ENCODE measurements at regions not wholly inside any gene's neighbourhood (a gene's known extent, or its start where the extent isn't known, plus 50 kb on each side); places are given as distances from the start of the nearest gene placed in this dataset.
"Not testable (repeated sequence)": the region's sequence is repeated elsewhere in the genome, so short reads cannot be mapped to it uniquely, and the experiment has no call there.

DNA sequence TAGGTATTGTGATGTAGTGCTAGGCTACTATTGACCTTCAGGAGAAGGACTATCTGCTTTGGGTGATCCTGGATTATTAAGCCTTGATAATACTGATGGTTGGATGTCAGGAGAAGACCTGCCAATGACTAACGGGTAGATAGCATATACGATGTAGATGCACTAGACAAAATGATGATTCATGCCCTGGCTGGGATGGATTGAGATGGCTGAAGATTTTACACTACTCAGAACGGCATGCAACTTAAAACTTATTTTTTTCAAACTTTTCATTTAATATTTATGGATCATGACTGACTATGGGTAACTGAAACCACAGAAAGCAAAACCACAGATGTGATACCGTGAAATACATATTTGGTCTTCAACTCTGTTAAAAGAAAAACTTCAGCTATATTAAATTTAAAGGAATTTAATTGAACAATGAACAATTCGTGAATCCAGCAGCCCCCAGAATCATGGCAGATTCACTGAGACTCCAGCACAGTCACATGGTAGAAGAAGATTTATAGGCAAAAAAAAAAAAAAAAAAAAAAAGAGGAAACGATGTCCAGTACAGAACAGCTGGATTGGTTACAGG is 124.6 kb upstream of the CDK13 start:
- no peak for DNase-seq (ENCODE audit: low read depth in 2 of 2)

DNA sequence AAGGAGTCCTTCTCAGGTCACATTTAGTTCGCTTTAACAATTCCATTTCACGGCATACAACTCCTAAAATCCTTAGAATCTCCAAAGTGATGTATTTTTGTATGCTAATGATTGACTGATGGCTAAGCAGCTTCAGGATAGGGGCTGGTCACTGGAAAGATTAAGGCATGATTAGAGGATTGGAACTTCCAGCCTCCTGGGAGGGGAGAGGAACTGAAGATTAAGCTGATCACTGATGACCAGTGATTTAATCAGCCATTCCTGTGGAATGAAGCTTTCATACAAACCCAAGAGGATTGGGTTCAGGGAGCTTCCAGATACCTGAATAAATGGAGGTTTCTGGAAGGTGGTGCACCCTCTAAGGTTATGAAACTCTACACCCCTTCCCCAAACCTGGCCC is 123.9 kb upstream of the CDK13 start:
- DNase-seq (ENCODE audit: low read depth in 2 of 2): no peak

DNA sequence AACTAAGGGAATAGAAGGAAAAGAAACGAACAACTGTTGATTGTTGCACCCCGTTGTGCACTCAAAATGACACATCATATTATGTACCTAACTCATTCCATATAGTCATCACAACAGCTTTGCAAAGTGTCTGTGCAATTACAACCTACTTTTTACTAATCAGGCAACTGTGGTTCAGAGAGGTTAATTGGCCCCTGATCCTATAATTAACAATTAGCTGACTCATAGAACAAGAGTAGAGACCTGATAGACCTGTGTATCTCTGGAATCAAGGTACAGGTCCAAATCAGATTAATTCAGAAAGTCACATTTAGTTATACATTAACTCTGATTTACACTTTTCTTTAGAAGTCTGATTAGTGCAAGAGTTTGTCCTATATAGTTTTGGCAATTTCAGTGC is 122.5 kb upstream of the CDK13 start:
- DNase-seq (ENCODE audit: low read depth in 2 of 2): no peak

DNA sequence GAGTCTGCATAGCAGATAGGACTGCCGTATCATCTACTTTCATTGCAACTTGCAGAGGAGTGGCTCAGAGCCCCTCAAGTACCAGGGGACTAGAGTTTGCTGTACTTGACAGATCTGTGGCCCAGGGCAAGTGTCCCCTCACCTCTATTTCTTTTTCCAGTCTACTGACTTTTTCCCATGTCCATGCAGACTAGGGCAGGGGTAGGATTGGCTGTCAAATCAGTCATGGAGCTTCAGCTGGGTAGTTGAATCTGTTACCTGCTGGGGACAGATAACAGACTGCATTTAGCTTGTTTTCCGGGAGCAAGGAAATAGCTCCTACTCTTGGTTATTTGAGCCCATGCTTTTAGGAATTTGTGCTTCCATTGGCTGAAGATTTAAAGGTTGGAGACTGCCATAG is 121.0 kb upstream of the CDK13 start:
- no peak for DNase-seq (ENCODE audit: low read depth in 2 of 2)

DNA sequence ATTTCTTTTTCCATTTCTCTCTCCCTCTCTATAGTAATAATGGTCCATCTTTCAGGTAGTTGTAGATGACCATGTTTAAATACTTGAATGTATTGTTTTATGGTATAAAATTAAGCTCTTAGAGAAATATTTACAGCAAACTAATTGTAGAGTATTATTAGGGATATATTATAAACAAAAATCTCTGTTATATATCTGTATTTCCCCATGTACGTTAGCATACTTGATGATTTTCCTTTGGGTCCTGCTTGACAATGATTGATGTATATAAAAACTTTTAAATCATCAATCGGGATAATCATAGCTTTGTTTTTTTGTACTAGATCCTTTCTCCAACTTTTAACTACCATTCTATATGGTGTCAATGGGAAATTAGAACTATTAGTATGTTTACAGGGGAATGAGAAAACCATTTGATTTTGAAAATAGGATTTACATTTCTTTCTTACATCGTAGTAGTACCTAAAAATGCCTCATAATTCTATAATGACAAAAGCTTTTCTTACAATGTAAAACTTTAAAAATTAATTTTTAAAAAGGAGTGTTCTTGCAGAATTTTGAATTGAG is 117.5 kb upstream of the CDK13 start:
- DNase-seq (ENCODE audit: low read depth in 2 of 2): no peak

DNA sequence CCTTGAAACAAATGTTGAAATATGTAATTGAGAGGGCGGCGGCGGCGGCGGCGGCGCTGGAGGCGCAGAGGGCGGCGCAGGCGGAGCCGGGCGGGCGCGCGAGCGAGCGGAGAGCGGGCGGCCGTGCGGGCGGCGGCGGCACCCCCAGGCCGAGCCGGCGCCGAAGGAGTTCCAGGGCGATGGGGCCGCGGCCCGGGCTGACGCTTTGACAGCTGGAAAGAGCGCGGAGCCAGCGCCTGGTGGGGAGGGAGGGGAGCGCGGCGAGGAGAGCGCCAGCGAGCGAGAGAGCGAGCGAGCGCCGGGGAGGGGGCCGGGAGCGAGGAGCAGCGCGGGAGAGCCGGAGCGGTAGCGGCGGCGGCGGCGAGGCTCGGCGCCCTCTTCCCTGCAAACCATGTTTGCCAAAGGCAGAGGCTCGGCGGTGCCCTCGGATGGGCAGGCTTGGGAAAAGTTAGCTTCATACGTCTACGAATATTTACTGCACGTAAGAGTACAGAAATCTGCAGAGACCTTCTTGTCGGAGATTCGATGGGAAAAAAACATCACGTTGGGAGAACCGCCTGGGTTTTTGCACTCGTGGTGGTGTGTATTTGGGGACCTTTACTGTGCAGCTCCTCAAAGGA is 116.8 kb upstream of the CDK13 start:
- DNase-seq (ENCODE audit: low read depth in 2 of 2): not testable (repeated sequence)

DNA sequence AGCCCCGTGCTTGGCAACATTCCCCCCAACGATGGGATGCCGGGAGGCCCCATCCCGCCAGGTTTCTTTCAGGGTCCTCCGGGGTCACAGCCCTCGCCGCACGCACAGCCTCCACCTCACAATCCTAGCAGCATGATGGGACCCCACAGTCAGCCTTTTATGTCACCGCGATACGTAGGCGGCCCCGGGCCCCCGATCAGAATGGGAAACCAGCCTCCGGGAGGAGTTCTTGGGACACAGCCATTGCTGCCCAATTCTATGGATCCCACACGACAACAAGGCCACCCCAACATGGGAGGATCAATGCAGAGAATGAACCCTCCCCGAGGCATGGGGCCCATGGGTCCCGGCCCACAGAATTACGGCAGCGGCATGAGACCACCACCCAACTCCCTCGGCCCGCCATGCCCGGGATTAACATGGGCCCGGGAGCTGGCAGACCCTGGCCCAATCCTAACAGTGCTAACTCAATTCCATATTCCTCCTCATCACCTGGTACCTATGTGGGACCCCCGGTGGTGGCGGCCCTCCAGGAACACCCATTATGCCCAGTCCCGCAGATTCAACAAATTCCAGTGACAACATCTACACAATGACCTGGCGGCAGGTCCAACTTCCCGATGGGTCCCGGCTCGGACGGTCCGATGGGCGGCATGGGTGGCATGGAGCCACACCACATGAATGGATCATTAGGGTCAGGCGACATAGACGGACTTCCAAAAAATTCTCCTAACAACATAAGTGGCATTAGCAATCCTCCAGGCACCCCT is 116.0 kb upstream of the CDK13 start:
- DNase-seq (ENCODE audit: low read depth in 2 of 2): not testable (repeated sequence)

DNA sequence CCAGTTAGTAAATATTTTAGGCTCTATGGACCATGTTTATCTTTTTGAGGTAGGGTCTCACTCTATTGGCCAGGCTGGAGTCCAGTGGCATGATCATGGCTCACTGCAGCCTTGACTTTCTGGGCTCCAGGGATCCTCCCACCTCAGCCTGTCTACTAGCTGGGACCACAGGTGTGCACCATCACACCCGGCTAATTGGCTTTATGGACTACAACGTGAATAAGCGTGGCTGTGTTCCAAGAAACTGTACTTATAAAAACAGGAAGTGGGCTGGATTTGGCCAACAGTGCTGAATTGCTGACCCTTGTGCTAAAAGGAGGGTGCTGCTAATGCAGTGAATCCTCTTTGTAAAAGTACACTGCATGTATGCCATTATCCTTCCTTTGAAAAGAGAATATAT is 111.7 kb upstream of the CDK13 start:
- no peak for DNase-seq (ENCODE audit: low read depth in 2 of 2)

DNA sequence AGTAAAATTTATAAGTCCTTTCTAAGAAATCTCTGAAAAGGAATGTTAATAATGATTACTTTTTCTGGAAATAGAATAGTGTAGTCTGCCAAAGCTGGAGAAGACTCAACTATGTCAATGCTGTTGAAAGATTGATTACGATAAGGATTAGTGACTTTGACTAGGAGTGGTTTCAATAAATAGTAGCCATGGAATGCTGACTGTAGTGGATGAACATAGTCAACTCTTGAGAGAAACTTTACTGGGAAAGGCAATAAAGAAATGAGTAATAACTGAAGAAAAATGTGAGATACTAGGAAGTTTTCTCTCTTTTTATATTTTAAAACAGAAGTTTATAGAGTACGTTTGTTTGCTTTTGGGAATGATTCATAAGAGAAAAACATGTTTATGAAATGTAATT is 105.0 kb upstream of the CDK13 start:
- DNase-seq (ENCODE audit: low read depth in 2 of 2): peak; percentile 18 to 23

DNA sequence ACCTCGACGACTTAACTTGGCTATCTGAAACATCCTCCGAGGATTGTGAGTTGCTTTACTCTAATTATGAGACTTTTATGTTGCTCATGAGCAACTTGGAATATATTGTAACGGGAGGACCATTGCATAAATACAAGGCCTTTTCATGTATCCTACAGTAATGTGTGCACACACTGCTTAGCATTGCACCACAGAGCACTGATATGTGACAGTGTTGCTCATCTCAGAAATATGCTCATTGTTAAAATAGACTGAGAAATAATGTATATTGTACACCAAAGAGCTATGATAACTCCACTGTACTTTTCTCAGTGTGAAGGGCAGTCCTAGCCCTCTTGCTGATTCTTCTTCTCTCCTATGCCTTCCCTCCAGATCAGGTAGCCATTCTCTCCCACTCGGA is 102.8 kb upstream of the CDK13 start:
- DNase-seq (ENCODE audit: low read depth in 2 of 2): no peak

DNA sequence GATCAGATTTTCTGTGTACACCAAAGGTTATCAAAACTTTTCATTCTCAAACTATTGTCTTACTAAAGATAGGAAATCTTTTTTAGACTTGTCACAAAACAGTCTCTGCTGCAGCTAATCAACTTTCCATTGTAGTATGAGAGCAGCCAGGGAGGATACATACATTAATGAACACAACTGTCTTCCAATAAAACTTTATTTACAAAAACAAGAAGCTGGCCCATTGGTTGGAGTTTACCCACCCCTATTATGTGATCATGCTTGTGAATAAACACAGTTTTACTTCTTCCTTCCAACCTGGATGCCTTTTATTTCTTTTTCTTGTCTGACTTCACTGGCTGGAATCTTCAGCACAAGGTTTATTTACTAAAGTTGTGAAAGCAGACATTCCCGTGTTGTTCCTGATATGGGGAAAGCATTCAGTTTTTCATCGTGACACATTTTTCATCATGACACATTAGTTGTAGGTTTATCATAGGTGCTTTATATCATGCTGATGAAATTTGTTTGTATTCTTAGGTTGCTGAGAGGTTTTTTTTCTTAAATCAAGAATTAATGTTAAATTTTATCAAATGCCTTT is 98.5 kb upstream of the CDK13 start:
- no peak for DNase-seq (ENCODE audit: low read depth in 2 of 2)

DNA sequence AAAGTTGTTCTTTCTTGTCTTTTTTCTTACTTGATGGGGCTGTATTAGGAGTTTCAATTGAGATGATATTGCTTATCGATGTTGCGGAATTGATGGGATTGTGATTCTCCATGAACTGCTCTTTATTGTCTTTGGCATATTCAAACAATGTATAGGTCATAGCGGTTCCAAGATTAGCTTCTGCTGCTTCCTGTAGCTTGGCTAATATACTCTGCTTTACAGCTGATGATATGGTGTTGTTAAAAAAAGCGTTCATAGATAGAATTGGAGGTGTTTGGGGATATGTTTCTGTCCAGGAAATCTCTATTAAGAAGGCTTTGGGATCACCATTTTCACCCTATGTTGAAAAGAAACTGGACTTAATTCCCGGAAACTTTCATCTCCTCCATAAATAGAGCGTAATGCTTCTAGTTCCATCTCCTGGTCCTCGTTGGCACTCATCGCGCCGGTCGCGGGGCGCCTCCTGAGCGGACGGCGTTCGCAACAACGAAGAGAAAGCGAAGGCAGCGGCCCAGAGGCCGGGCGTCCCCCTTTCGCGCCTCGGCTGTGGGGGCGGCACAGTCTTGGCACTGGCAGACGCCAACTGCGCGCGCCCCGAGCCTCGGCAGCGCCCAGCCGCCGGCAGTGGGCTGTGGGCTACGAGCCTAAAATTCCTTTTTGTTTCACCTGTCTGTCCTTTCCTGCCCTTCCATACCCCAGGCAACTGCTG is 95.3 kb upstream of the CDK13 start:
- not testable (repeated sequence) for DNase-seq (ENCODE audit: low read depth in 2 of 2)

DNA sequence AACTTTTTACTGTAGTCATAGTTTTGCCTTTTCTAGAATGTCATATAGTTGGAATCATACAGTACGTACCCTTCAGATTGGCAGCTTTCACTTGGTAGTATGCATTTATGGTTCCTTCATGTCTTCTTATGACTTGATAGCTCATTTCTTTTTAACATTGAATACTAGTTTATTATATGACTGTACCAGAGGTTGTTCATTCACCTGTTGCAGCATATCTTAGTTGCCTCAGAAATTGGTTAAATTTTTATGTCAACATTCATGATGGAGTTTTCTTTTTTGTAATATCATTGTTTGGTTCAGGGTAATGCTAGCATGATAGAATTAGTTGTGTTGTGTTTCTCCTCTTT is 94.8 kb upstream of the CDK13 start:
- no peak for DNase-seq (ENCODE audit: low read depth in 2 of 2)

DNA sequence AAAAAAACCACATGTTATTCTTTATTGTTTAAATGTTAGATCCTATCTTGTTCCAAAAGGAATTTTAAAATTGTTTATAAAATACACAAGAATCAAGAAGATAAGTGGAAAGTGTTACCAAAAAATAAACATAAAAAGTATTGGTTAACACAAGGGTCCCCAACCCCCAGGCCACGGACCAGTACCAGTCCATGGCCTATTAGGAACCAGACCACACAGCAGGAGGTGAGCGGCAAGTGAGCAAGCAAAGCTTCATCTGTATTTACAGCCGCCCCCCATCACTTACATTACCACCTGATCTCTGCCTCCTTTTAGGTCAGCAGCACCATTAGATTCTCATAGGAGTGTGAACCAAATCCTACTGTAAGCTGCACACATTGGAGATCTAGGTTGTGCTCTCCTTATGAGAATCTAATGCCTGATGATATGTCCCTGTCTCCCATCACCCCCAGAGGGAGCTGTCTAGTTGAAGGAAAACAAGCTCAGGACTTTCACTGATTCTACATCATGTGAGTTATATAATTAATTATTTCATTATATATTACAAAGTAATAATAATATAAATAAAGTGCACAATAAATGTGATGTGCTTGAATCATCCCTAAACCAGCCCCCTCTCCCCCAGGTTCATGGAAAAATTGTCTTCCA is 86.3 kb upstream of the CDK13 start:
- DNase-seq (ENCODE audit: low read depth in 2 of 2): not testable (repeated sequence)

DNA sequence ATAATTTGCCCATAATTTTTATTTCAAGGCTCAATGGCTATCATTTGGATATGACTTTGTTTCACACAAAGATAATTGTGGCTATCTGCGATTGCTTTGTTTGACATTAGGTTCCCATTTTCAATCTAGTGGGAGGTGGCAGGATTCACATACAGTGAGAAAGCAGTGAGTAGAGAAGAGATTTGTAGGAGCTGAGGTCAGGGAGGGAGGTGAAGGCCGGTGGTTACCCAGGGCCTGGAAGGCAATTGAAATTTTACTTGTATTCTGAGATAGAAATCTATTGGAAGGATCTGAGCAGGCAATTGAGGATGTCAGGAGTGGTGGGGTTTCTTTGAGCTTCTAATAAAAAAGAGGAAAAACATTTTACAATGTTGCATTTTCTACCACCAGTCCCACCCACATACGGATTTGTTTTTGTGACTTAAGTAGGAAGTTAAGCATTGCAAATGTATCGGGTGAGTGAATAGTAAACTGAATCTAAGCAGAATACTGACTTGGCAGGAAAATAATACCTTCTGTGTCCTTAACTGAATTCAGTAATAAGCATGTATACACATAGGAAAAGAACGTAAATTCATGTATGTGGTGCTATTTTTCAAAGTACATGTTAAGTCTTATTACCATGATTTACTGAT is 80.1 kb upstream of the CDK13 start:
- DNase-seq (ENCODE audit: low read depth in 2 of 2): not testable (repeated sequence)

DNA sequence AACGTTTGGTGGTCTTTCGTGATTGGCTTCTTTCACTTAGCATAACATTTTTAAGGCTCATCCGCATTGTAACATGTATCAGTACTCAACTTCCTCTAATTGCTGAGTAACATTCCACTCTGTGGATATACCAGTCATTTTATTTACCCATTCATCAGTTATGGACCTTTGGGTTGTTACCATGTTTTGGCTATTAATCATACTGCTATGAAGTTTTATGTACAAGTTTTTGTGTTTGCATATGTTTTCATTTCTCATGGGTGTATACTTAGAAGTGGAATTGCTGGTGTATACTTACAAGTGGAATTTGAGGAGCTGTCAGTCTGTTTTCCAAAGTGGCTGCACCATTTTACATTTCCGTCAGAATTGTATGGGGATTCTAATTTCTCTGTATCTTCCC is 78.4 kb upstream of the CDK13 start:
- DNase-seq (ENCODE audit: low read depth in 2 of 2): not testable (repeated sequence)

DNA sequence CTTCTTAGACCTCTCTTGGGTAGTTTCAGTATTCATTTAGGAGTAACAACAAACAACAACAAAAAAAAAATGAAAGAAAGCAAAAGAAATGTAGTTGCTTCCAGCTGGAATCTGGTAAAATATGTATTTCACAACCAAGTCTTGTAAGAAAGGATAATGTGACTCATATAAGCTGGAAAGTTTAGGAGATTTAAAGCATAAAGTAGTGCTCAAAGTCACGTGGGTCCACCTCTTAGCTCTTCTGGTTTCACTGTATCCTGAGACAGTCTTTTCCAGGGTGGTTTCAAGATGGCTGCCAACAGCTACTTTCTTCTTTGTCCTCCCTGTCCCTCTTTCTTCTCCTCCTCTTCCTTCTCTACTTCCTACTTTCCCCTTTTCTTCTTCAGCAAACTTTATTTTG is 69.5 kb upstream of the CDK13 start:
- DNase-seq (ENCODE audit: low read depth in 2 of 2): no peak

DNA sequence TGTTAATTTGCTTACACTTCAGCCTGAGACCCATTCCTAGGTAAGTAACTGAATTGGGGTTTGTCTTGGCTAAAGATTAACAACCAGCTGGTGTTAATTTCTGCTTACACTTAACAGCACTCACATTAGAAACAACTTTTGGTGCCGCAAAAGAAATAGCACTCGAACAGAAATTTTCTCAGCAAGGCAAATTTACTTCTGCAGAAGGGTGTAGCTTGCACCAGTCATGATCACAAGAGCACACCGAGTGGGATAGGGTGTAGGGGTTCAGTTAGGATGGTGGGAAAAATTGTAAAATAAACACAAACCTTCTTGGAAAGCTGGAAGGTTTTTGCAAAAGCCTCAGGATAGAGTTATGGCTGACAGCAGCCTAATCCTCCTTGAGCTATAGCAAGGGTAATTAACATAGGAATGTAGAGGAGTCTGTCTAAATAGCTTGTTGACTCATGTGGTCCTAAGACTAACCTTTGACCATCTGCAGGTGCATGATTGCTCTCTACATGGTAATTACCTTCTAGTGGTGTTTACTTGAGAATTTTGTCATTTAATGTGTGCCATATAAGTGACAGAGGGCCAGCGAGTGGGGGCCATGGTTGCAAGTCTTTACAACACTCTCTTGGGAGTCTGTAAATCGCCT is 67.8 kb upstream of the CDK13 start:
- DNase-seq (ENCODE audit: low read depth in 2 of 2): no peak

DNA sequence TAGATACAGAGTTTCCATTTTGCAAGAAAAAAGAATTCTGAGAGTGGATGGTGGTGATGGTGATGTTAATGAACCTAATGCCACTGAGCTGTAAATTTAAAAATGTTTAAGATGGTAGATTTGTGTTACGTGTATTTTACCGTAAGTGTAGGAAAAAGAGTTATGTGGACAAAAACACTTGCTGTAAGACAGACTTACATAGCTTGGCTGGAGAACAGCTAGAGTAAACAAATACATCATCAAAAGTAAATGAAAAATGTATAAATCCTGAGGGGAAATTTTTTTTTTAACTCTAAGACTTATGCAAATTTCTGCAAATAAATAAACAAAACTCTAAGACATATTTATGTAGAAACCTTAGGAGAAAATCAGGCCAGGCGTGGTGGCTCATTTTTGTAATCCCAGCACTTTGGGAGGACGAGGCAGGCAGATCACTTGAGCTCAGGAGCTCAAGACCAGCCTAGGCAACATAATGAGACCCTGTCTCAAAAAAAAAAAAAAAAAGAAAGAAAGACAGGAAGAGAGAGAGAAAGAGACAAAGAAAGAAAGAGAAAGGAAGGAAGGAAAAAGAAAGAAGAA is 66.2 kb upstream of the CDK13 start:
- no peak for DNase-seq (ENCODE audit: low read depth in 2 of 2)

DNA sequence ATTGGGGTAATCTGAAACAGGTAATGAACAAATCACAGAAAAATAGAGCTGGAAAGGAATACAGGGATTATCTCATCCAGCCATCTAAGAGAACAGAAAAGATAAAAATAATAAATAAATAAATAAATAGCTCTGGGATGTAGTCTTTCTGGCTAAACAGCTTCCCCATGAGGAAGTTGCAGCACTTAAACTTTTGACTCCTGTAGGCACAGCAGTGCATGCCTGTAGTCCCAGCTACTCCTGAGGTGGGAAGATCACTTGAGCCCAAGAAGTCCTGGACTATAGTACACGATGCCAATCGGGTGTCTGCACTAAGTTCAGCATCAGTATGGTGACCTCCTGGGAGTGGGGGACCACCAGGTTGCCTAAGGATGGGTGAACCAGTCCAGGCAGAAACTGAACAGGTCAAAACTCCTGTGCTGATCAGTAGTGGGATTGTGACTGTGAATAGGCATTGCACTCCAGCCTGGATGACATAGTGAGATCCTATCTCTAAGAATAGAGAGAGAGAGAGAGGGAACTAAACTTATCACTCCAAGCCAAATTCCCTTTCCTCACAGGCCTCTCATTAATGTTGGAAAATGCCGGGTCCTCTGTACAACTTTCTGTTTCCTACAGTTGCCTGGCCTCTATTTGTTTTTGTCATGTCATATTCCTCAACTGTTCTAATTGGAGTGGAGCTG is 61.7 kb upstream of the CDK13 start:
- DNase-seq (ENCODE audit: low read depth in 2 of 2): no peak
